OCI-LY3 (cell line): ENCODE measurements at regions not wholly inside any gene's neighbourhood (a gene's known extent, or its start where the extent isn't known, plus 50 kb on each side); places are given as distances from the start of the nearest gene placed in this dataset.

Experiments
- CTCF ChIP-seq: fragments of 200-600, 300-600 bp; sonication (generic); IDR thresholded peaks from 2 replicates; pipeline ENCODE4 v1.5.1; 2014; ENCODE audit warnings: antibody characterized with exemption, low read length, low read depth
- EZH2phosphoT487 ChIP-seq: fragments of 200-600 bp; shearing (Covaris generic); IDR thresholded peaks from 2 replicates; pipeline ENCODE4 v1.6.1; 2018; ENCODE audit warnings: antibody characterized with exemption, mixed run types, low read depth

- no peak for TF ChIP-seq CTCF
- no peak for TF ChIP-seq EZH2phosphoT487
Observed at GRCh38 chr7:81094952-81095351, 176.1 kb upstream of the SEMA3C start.
